Sigmoid colon (tissue), 6 donors: ENCODE measurements at regions not wholly inside any gene's neighbourhood (a gene's known extent, or its start where the extent isn't known, plus 50 kb on each side); places are given as distances from the start of the nearest gene placed in this dataset.
"Not testable (repeated sequence)": the region's sequence is repeated elsewhere in the genome, so short reads cannot be mapped to it uniquely, and the experiment has no call there.

Experiments used
- DNase-seq: peaks from one replicate; pipeline ENCODE4 v3.0.0-alpha.2; 2019
- H3K27ac ChIP-seq, 4 donors: fragments of 200-600 bp; sonication (generic); one replicate each; pipeline ENCODE4 v1.5.1; 2016 to 2019; ENCODE audit warnings: mild to moderate bottlenecking in 1 of 4
- H3K27me3 ChIP-seq, 3 donors: fragments of 200-600 bp; sonication (generic); one replicate each; pipeline ENCODE4 v1.5.1; 2019; ENCODE audit warnings: mild to moderate bottlenecking in 1 of 3
- H3K36me3 ChIP-seq, 4 donors: fragments of 200-600 bp; sonication (generic); one replicate each; pipeline ENCODE4 v1.5.1; 2016 to 2019
- H3K4me1 ChIP-seq, 4 donors: fragments of 200-600 bp; sonication (generic); one replicate each; pipeline ENCODE4 v1.5.1; 2017 to 2019
- H3K4me3 ChIP-seq, 4 donors: fragments of 200-600 bp; sonication (generic); one replicate each; pipeline ENCODE4 v1.5.1; 2017 to 2019; ENCODE audit warnings: mild to moderate bottlenecking in 2 of 4, moderate library complexity in 1 of 4
- H3K9me3 ChIP-seq, 4 donors: fragments of 200-600 bp in 3 of 4; sonication (generic) in 3 of 4; one replicate each; pipeline versions ENCODE4 v1.5.1 to v1.6.1; 2013 to 2019
- CTCF ChIP-seq, 4 experiments: fragments of 450-650 bp in 3 of 4; fragments of 200-600 bp in 1 of 4; IDR thresholded peaks; one replicate each; pipeline ENCODE4 v1.5.1; 2016 to 2019; ENCODE audit warnings: antibody characterized with exemption in 4 of 4, mild to moderate bottlenecking in 3 of 4, moderate library complexity in 2 of 4
- EP300 ChIP-seq, 4 donors: sonication (generic); formaldehyde crosslinking; IDR thresholded peaks; one replicate each; pipeline ENCODE4 v1.6.1; 2017; ENCODE audit warnings: antibody characterized with exemption in 4 of 4
- POLR2A ChIP-seq, 2 donors: fragments of 450-650 bp; IDR thresholded peaks; one replicate each; pipeline ENCODE4 v1.6.1; 2016; ENCODE audit warnings: antibody characterized with exemption in 2 of 2, mild to moderate bottlenecking in 2 of 2, moderate library complexity in 2 of 2
- POLR2AphosphoS5 ChIP-seq, 4 donors: sonication (generic); formaldehyde crosslinking; IDR thresholded peaks; one replicate each; pipeline ENCODE4 v1.6.1; 2017; ENCODE audit warnings: antibody characterized with exemption in 4 of 4
- WGBS, 2 donors: extraction: QIAGEN DNeasy Blood & Tissue Kit; methylation state at CpG; one replicate each; pipeline ENCODE4 v1.1.7; 2013; 5-methylcytosine and 5-hydroxymethylcytosine counted together
- intact Hi-C: fragments of 100-400 bp; cut with DNase I; formaldehyde crosslinking; loops from one replicate; pipeline ENCODE4 v1.15.1; 2023
- donor health status: healthy with polysubstance abuse.
- donor health status: healthy.

GRCh38 chr14:105602799-105603793 is 76.7 kb downstream of the TMEM121 start:
- no peak overlapping the region for H3K27ac ChIP-seq
- intact Hi-C loops, result no loop called here
- H3K36me3 ChIP-seq, result no peaks in the 10 kb centered on the region
- no peaks in the 10 kb centered on the region for H3K27me3 ChIP-seq
- H3K4me1 ChIP-seq, result no peaks in the 10 kb centered on the region
- DNase-seq, result no peak
- no peaks in the 10 kb centered on the region for H3K9me3 ChIP-seq
- WGBS, 2 donors, result 83 to 88% methylated on average over 6 of the region's 6 CpGs
- no peak overlapping the region for H3K4me3 ChIP-seq
- TF ChIP-seq CTCF (IDR thresholded peaks at IDR 0.05), result no peak
- no peak for TF ChIP-seq POLR2AphosphoS5 (IDR thresholded peaks at IDR 0.05)
- TF ChIP-seq EP300 (IDR thresholded peaks at IDR 0.05), result no peak
- TF ChIP-seq POLR2A (IDR thresholded peaks at IDR 0.05), result no peak

- H3K27me3 ChIP-seq, H3K4me1 ChIP-seq, H3K27ac ChIP-seq, intact Hi-C loops, H3K9me3 ChIP-seq, H3K4me3 ChIP-seq, H3K36me3 ChIP-seq: not testable (repeated sequence)
- 85 to 89% methylated on average over 28 to 29 of the region's 32 CpGs for WGBS, 2 donors
- DNase-seq, result peak; percentile 56
Observed at GRCh38 chr14:105604531-105605463, 78.4 kb downstream of the TMEM121 start.

GRCh38 chr14:105605464-105606304 is 79.3 kb downstream of the TMEM121 start:
- WGBS, 2 donors, result 85 to 89% methylated on average over 24 of the region's 24 CpGs
- Histone ChIP-seq H3K9me3 (no peaks in the 10 kb centered on the region), H3K4me1 (no peaks in the 10 kb centered on the region), H3K27ac (no peak overlapping the region), H3K4me3 (no peak overlapping the region), H3K27me3 (no peaks in the 10 kb centered on the region), H3K36me3 (no peaks in the 10 kb centered on the region)
- no peak for TF ChIP-seq POLR2A (IDR thresholded peaks at IDR 0.05)
- TF ChIP-seq EP300 (IDR thresholded peaks at IDR 0.05), result no peak
- TF ChIP-seq CTCF (IDR thresholded peaks at IDR 0.05), result no peak
- no peak for TF ChIP-seq POLR2AphosphoS5 (IDR thresholded peaks at IDR 0.05)
- peak; percentile 55 for DNase-seq
- intact Hi-C loops, result no loop called here

GRCh38 chr14:105606305-105606975 is 80.1 kb downstream of the TMEM121 start:
- H3K4me1 ChIP-seq, H3K27me3 ChIP-seq, H3K4me3 ChIP-seq, intact Hi-C loops, H3K9me3 ChIP-seq, H3K36me3 ChIP-seq, H3K27ac ChIP-seq: not testable (repeated sequence)
- DNase-seq, result peak; percentile 34
- 68 to 80% methylated on average over 15 of the region's 15 CpGs for WGBS, 2 donors

- WGBS, 2 donors, result 72 to 82% methylated on average over 15 of the region's 16 CpGs
- H3K9me3 ChIP-seq, result not testable (repeated sequence)
- DNase-seq, result peak; percentile 32
Observed at GRCh38 chr14:105607025-105607424, 80.6 kb downstream of the TMEM121 start.

GRCh38 chr14:105614987-105615386 is 88.6 kb downstream of the TMEM121 start:
- intact Hi-C loops, result loop anchor here (5.0 kb wide), 1 partner anchor 147 kb away; no protein-coding TSS in a partner anchor
- 71 to 78% methylated on average over 2 to 4 of the region's 4 CpGs for WGBS, 2 donors

More at GRCh38 chr14:105607025-105607424, 80.6 kb downstream of the TMEM121 start:
- H3K4me3 ChIP-seq, H3K27ac ChIP-seq, H3K27me3 ChIP-seq, intact Hi-C loops, H3K36me3 ChIP-seq, H3K4me1 ChIP-seq: not testable (repeated sequence)

GRCh38 chr14:105615986-105616801 is 89.8 kb downstream of the TMEM121 start:
- WGBS, 2 donors, result 70 to 83% methylated on average over 23 to 24 of the region's 24 CpGs
- not testable (repeated sequence) for H3K4me1 ChIP-seq, H3K4me3 ChIP-seq, H3K9me3 ChIP-seq, H3K27me3 ChIP-seq, H3K27ac ChIP-seq, H3K36me3 ChIP-seq
- peak; percentile 62 for DNase-seq
- intact Hi-C loops, result loop anchor here (5.0 kb wide), 1 partner anchor 146 kb away; no protein-coding TSS in a partner anchor

More at GRCh38 chr14:105614987-105615386, 88.6 kb downstream of the TMEM121 start:
- not testable (repeated sequence) for H3K4me1 ChIP-seq, DNase-seq, H3K27me3 ChIP-seq, H3K4me3 ChIP-seq, H3K27ac ChIP-seq, H3K36me3 ChIP-seq, H3K9me3 ChIP-seq
